ENCODE measurements at regions not wholly inside any gene's neighbourhood (a gene's known extent, or its start where the extent isn't known, plus 50 kb on each side); places are given as distances from the start of the nearest gene placed in this dataset.

DNA sequence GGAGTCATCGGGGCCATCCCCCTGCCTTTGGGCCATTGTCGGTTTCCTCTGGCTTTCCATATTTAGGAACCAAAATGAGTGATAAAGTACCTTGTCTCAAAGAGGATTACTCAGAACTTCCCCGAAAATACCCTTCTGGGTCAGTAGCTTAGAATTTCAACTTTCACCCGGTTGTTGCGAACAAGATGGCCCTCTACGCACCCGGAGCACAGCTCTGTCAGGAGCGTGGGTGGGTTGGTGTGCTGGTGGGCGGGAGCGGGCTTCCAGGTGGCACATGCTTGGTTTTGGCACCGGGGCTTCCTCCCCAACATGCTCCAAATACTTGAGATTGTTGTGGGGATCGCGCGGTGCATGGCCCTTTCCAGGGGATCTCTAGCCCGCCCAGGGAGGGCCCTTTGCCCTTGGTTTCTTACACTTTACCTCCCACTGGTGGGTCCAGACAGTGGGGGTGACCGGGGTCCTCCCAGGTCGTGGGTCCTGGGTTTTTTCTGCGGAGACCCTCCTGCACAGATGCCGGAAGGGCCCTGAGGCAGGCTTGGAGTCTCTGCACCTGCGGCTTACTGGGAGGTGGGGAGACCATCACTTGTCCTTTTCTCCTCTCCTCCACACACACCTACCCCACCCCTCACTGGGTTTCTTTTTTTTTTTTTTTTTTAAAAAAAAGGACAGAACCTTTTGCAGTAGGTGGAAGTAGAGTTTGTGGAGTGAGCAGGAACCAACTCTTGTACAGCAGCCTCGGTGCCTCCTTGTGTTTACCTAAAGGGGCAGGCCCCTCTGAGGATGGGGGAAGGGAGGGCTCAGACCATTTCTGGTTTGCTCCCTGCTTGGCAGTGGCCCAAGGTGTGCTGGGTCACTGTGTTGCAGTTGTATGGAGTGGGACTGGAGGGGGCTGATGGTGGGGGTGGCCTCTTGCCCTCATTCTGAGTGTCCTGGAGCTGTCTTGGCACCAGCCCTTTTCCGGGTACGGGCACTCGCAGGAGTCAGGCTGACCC, 142.1 kb downstream of the SEC14L1 start (continued):
- TF ChIP-seq, protein P1, sequence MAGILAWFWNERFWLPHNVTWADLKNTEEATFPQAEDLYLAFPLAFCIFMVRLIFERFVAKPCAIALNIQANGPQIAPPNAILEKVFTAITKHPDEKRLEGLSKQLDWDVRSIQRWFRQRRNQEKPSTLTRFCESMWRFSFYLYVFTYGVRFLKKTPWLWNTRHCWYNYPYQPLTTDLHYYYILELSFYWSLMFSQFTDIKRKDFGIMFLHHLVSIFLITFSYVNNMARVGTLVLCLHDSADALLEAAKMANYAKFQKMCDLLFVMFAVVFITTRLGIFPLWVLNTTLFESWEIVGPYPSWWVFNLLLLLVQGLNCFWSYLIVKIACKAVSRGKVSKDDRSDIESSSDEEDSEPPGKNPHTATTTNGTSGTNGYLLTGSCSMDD (CRISPR knock-in tag; IDR thresholded peaks at IDR 0.05), result no peak
- TF ChIP-seq ZNF121 (CRISPR knock-in tag; IDR thresholded peaks at IDR 0.05) (no peak), ZNF672 (CRISPR knock-in tag; IDR thresholded peaks at IDR 0.05) (peak; percentile 96), SOX5 (CRISPR knock-in tag; IDR thresholded peaks at IDR 0.05; ENCODE audit: borderline replicate concordance) (0 out of 2 replicates have a peak, but pooled peaks have one; percentile 24), ISL2 (CRISPR knock-in tag; IDR thresholded peaks at IDR 0.05) (peak; percentile 21; the same call in 1 of the 2 replicates), TOE1 (CRISPR knock-in tag; IDR thresholded peaks at IDR 0.05) (no peak), KDM1A (CRISPR knock-in tag; IDR thresholded peaks at IDR 0.05) (no peak), HMGA1 (CRISPR knock-in tag; conservative IDR thresholded peaks at IDR 0.05) (no peak), NFKB2 (CRISPR knock-in tag; IDR thresholded peaks at IDR 0.05; ENCODE audit: borderline replicate concordance) (peak; percentile 52; the same call in 1 of the 2 replicates), ATF1 (CRISPR knock-in tag; IDR thresholded peaks at IDR 0.05) (no peak), SP1 (IDR thresholded peaks at IDR 0.05) (no peak), SP1 (CRISPR knock-in tag; IDR thresholded peaks at IDR 0.05) (peak; percentile 48; the same call in 1 of the 2 replicates), SRSF1 (optimal IDR thresholded peaks at IDR 0.05; ENCODE audit: low read depth, low read length) (no peak), TGIF2 (CRISPR knock-in tag; IDR thresholded peaks at IDR 0.05) (peak; percentile 69; the same call in 1 of the 2 replicates), KLF16 (CRISPR knock-in tag; IDR thresholded peaks at IDR 0.05) (peak in 1 of 2 experiments; percentile 74; a peak in 1 of 4 replicates), NFKBIZ (CRISPR knock-in tag; IDR thresholded peaks at IDR 0.05) (peak; percentile 46; the same call in 1 of the 2 replicates), ADNP (CRISPR knock-in tag; IDR thresholded peaks at IDR 0.05) (no peak), PRPF4 (IDR thresholded peaks at IDR 0.05; ENCODE audit: low read depth, low read length, poor library complexity, severe bottlenecking) (peak; percentile 70), RAD21 (CRISPR knock-in tag; IDR thresholded peaks at IDR 0.05) (no peak), ASH2L (IDR thresholded peaks at IDR 0.05; ENCODE audit: insufficient read length, low read depth, low read length) (no peak), ZNF782 (CRISPR knock-in tag; IDR thresholded peaks at IDR 0.05; ENCODE audit: borderline replicate concordance) (no peak)
- TF ChIP-seq, protein P2, sequence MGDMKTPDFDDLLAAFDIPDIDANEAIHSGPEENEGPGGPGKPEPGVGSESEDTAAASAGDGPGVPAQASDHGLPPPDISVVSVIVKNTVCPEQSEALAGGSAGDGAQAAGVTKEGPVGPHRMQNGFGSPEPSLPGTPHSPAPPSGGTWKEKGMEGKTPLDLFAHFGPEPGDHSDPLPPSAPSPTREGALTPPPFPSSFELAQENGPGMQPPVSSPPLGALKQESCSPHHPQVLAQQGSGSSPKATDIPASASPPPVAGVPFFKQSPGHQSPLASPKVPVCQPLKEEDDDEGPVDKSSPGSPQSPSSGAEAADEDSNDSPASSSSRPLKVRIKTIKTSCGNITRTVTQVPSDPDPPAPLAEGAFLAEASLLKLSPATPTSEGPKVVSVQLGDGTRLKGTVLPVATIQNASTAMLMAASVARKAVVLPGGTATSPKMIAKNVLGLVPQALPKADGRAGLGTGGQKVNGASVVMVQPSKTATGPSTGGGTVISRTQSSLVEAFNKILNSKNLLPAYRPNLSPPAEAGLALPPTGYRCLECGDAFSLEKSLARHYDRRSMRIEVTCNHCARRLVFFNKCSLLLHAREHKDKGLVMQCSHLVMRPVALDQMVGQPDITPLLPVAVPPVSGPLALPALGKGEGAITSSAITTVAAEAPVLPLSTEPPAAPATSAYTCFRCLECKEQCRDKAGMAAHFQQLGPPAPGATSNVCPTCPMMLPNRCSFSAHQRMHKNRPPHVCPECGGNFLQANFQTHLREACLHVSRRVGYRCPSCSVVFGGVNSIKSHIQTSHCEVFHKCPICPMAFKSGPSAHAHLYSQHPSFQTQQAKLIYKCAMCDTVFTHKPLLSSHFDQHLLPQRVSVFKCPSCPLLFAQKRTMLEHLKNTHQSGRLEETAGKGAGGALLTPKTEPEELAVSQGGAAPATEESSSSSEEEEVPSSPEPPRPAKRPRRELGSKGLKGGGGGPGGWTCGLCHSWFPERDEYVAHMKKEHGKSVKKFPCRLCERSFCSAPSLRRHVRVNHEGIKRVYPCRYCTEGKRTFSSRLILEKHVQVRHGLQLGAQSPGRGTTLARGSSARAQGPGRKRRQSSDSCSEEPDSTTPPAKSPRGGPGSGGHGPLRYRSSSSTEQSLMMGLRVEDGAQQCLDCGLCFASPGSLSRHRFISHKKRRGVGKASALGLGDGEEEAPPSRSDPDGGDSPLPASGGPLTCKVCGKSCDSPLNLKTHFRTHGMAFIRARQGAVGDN (CRISPR knock-in tag; IDR thresholded peaks at IDR 0.05), result peak; percentile 58
- TF ChIP-seq, protein P3, sequence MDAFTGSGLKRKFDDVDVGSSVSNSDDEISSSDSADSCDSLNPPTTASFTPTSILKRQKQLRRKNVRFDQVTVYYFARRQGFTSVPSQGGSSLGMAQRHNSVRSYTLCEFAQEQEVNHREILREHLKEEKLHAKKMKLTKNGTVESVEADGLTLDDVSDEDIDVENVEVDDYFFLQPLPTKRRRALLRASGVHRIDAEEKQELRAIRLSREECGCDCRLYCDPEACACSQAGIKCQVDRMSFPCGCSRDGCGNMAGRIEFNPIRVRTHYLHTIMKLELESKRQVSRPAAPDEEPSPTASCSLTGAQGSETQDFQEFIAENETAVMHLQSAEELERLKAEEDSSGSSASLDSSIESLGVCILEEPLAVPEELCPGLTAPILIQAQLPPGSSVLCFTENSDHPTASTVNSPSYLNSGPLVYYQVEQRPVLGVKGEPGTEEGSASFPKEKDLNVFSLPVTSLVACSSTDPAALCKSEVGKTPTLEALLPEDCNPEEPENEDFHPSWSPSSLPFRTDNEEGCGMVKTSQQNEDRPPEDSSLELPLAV (CRISPR knock-in tag; conservative IDR thresholded peaks at IDR 0.05; ENCODE audit: low read depth), result no peak

Measured in HepG2 (cell line).